Stimulated activated memory B cell treated with anti-CD40 and anti-IgM and Interleukin-4, amounts not matched to agents 10 μg/mL and 1 μg/mL and 100 μg/mL, for 72 hours (primary cell): ENCODE measurements at regions not wholly inside any gene's neighbourhood (a gene's known extent, or its start where the extent isn't known, plus 50 kb on each side); places are given as distances from the start of the nearest gene placed in this dataset.
"Not testable (repeated sequence)": the region's sequence is repeated elsewhere in the genome, so short reads cannot be mapped to it uniquely, and the experiment has no call there.

Source experiments
- ATAC-seq: fragments of 150-1000 bp; cut with Tn5 transposase; 2 replicates; pipeline ENCODE4 v1.10.0; 2021
- H3K27ac Mint-ChIP-seq: one replicate; pipeline ENCODE4 v1.8.0; 2022; ENCODE audit warnings: mild to moderate bottlenecking, mixed read lengths
- H3K27me3 Mint-ChIP-seq: one replicate; pipeline ENCODE4 v1.8.0; 2022; ENCODE audit warnings: mixed read lengths
- H3K36me3 Mint-ChIP-seq: one replicate; pipeline ENCODE4 v1.8.0; 2022; ENCODE audit warnings: mixed read lengths
- H3K4me1 Mint-ChIP-seq: one replicate; pipeline ENCODE4 v1.8.0; 2022; ENCODE audit warnings: mixed read lengths
- H3K4me3 Mint-ChIP-seq: one replicate; pipeline ENCODE4 v1.8.0; 2022; ENCODE audit warnings: mild to moderate bottlenecking, moderate library complexity, mixed read lengths
- H3K9me3 Mint-ChIP-seq: one replicate; pipeline ENCODE4 v1.8.0; 2022; ENCODE audit warnings: mixed read lengths

- no peak overlapping the region for H3K4me3 Mint-ChIP-seq
- no peak overlapping the region for H3K27ac Mint-ChIP-seq
- no peaks in the 10 kb centered on the region for H3K9me3 Mint-ChIP-seq
- no peak for ATAC-seq
- H3K36me3 Mint-ChIP-seq, result no peaks in the 10 kb centered on the region
- no peaks in the 10 kb centered on the region for H3K4me1 Mint-ChIP-seq
- H3K27me3 Mint-ChIP-seq, result no peaks in the 10 kb centered on the region
Measured at GRCh38 chr10:64312876-64313275, 791.7 kb downstream of the REEP3 start.

DNA sequence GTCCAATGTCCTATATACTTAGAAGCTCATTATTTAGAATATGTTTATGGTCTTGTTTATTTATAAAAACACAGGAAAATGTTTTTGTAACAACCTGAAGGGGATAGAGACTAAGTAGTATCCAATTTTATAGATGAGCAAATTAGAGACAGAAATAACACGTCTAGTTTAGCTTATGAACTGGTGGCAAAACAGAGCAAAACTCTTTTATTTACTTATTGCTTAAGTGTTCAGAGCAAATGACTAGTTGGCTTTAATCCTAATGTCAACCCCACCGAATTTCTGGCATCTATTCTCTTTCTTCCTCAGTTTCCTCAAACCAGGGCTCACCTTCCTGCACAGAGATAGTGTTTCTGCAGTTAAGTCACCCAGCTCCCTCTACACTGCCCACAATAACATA, 792.8 kb downstream of the REEP3 start:
- Mint-ChIP-seq H3K36me3 (no peaks in the 10 kb centered on the region), H3K27ac (no peak overlapping the region), H3K9me3 (no peaks in the 10 kb centered on the region), H3K4me3 (no peak overlapping the region), H3K27me3 (no peaks in the 10 kb centered on the region), H3K4me1 (no peaks in the 10 kb centered on the region)
- ATAC-seq, result no peak

DNA sequence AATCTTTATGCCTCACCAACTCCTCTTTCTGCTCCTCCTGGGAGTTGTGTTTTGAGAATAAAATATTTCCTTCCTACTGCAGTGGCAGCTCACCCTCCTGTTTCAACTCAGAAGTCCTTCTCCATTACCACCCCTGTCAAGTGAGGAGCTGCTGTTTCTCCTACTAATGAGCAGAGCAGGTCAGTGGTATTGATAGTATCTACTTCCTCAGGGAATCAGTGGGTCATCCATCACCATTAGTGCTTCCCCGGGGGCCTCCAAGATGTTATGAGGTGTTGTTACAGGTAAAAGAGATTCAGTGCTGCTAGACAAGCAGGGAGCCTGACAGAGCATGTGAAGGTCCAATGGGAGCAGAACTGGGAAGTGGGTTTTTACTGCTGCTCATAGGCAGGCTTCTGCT, 795.2 kb downstream of the REEP3 start:
- Mint-ChIP-seq H3K4me3 (no peak overlapping the region), H3K27me3 (no peaks in the 10 kb centered on the region), H3K9me3 (no peaks in the 10 kb centered on the region), H3K36me3 (no peaks in the 10 kb centered on the region), H3K27ac (no peak overlapping the region), H3K4me1 (no peaks in the 10 kb centered on the region)
- no peak for ATAC-seq

- H3K4me1 Mint-ChIP-seq, result no peaks in the 10 kb centered on the region
- no peaks in the 10 kb centered on the region for H3K27me3 Mint-ChIP-seq
Measured at GRCh38 chr10:64316833-64317232, 795.6 kb downstream of the REEP3 start.

DNA sequence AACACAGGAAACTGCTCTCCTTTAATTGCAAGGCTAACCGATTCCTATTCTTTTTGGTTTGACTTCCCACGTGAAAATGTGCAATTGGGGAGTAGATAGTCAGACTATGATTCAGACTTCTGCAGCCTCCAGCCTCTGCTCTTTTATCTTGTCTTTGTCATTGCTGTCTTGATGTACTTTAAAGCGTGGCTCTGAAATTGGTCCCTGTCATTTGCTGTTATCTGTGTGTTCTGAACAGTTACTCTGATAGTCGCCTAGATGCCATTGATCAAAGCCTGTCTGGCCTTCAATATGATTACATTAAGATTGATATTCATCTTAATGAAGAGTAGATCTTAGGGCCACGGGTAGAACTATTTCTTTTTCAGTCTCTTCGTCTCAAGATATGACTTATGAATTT, 799.2 kb downstream of the REEP3 start:
- no peak for ATAC-seq
- no peak overlapping the region for H3K4me3 Mint-ChIP-seq
- H3K4me1 Mint-ChIP-seq, result no peaks in the 10 kb centered on the region
- H3K9me3 Mint-ChIP-seq, result no peaks in the 10 kb centered on the region
- no peaks in the 10 kb centered on the region for H3K36me3 Mint-ChIP-seq
- H3K27ac Mint-ChIP-seq, result no peak overlapping the region
- H3K27me3 Mint-ChIP-seq, result no peaks in the 10 kb centered on the region

More at GRCh38 chr10:64316833-64317232, 795.6 kb downstream of the REEP3 start:
- Mint-ChIP-seq H3K36me3 (no peaks in the 10 kb centered on the region), H3K4me3 (no peak overlapping the region), H3K9me3 (no peaks in the 10 kb centered on the region), H3K27ac (no peak overlapping the region)
- ATAC-seq, result no peak

DNA sequence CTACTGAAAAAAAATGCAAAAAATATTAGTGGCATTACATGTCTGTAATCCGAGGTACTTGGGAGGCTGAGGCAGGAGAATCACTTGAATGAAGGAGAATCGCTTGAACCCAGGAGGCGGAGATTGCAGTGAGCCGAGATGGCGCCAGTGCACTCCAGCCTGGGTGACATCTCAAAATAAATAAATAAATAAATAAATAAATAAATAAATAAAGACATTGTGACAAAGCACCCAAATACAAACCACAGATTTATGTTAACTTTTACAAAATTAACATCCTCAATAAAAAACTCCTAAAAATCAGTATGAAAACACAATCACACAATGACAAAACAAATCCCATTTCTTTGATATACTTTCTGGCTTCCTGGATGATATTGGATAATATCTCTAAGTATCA, 808.3 kb downstream of the REEP3 start:
- no peak overlapping the region for H3K4me3 Mint-ChIP-seq
- H3K9me3 Mint-ChIP-seq, result peaks cover 10% of the 10 kb centered on the region
- no peak overlapping the region for H3K27ac Mint-ChIP-seq
- H3K4me1 Mint-ChIP-seq, result no peaks in the 10 kb centered on the region
- no peaks in the 10 kb centered on the region for H3K27me3 Mint-ChIP-seq
- no peak for ATAC-seq
- no peaks in the 10 kb centered on the region for H3K36me3 Mint-ChIP-seq

DNA sequence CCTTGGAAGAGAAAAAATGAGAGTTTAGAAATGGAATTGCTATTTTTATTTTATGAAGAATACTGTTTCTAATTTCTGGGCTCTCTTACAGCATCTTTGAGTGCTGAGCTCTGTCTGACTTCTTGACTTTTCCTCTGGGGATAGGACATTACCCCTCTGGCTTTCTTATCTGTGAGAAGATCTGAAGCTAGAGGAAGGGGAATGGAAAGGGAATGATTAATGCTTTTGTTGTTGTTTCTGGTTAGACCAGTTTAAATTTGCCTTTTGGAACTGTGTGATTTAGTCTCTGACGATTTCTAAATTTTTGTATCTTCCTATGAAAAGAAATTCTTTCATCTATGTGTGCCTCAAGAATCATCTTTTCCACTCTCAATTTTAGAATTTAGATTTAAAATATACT, 811.4 kb downstream of the REEP3 start:
- Mint-ChIP-seq H3K36me3 (no peaks in the 10 kb centered on the region), H3K27me3 (no peaks in the 10 kb centered on the region), H3K9me3 (peaks cover under 1% of the 10 kb centered on the region), H3K27ac (no peak overlapping the region), H3K4me3 (no peak overlapping the region), H3K4me1 (no peaks in the 10 kb centered on the region)
- ATAC-seq, result no peak

DNA sequence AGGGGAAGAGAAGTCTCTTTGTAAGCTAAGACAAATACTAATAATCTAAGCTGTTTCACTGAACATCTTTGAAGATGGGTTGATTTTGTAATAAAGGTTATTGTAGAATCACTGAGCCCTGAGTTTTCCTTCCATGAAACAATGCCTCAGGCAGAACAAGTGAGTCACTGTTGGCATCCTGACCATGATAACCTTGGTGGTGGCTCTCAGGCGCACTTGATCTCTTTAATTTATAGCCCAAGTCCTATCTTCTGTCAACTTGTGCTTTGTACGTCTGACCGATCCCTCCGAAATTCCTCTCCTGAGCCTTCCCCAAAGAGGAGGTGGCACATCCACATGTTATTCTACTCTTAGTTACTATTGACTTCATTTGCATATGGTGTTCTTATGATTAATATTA, 812.9 kb downstream of the REEP3 start:
- no peaks in the 10 kb centered on the region for H3K9me3 Mint-ChIP-seq
- H3K27me3 Mint-ChIP-seq, result no peaks in the 10 kb centered on the region
- no peaks in the 10 kb centered on the region for H3K4me1 Mint-ChIP-seq
- H3K27ac Mint-ChIP-seq, result no peak overlapping the region
- H3K36me3 Mint-ChIP-seq, result no peaks in the 10 kb centered on the region
- ATAC-seq, result no peak
- no peak overlapping the region for H3K4me3 Mint-ChIP-seq

DNA sequence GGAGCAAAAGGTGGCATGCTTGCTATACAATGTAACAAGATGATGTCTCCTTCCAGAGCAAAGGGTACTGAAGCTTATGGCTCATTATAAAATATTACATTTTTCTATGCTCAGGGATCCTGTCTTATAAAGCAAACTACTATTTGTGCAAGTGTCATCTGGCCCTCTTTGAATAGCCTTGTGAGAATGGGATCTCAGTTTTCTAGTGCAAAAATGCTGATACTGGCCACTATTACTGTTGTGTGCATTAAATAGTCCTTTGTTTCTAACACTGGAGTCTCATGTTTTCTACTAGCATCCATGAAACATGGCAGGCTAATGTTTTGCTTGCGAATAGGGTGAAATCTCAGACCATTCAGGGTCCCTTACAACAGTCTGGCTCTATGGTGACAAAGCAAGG, 823.0 kb downstream of the REEP3 start:
- ATAC-seq, result no peak
- Mint-ChIP-seq H3K9me3 (no peaks in the 10 kb centered on the region), H3K27me3 (no peaks in the 10 kb centered on the region), H3K27ac (no peak overlapping the region), H3K36me3 (no peaks in the 10 kb centered on the region), H3K4me3 (no peak overlapping the region), H3K4me1 (no peaks in the 10 kb centered on the region)

- H3K27me3 Mint-ChIP-seq, result no peaks in the 10 kb centered on the region
- no peak overlapping the region for H3K4me3 Mint-ChIP-seq
- H3K27ac Mint-ChIP-seq, result no peak overlapping the region
- H3K9me3 Mint-ChIP-seq, result no peaks in the 10 kb centered on the region
- H3K36me3 Mint-ChIP-seq, result no peaks in the 10 kb centered on the region
- H3K4me1 Mint-ChIP-seq, result no peaks in the 10 kb centered on the region
- ATAC-seq, result no peak
Measured at GRCh38 chr10:64345856-64346255, 824.7 kb downstream of the REEP3 start.

GRCh38 chr10:64346389-64346788, 825.2 kb downstream of the REEP3 start:
- H3K4me3 Mint-ChIP-seq, result no peak overlapping the region
- no peaks in the 10 kb centered on the region for H3K36me3 Mint-ChIP-seq
- no peak overlapping the region for H3K27ac Mint-ChIP-seq
- no peak for ATAC-seq
- H3K4me1 Mint-ChIP-seq, result no peaks in the 10 kb centered on the region
- no peaks in the 10 kb centered on the region for H3K9me3 Mint-ChIP-seq
- H3K27me3 Mint-ChIP-seq, result no peaks in the 10 kb centered on the region

DNA sequence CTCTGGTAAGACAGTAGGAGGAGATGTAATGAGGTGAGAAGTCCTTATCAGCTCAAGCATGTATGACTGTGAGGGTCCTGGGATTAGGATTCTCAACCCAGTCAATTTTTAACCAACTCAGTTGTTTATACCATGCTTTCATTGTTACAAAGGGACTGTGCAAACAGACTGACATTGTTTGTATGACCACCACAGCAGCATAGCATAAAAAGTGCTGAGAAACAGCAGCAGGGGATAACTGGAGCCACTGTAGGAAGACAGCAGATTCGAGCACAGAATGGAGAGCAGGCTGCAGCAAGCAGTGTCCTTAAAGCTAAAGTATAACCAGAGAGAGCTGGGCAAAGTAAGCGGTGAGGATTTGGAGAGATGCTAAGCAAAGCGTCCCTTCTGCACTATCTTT, 829.5 kb downstream of the REEP3 start:
- Mint-ChIP-seq H3K36me3 (no peaks in the 10 kb centered on the region), H3K27ac (no peak overlapping the region), H3K4me3 (no peak overlapping the region), H3K27me3 (no peaks in the 10 kb centered on the region), H3K9me3 (no peaks in the 10 kb centered on the region), H3K4me1 (no peaks in the 10 kb centered on the region)
- ATAC-seq, result no peak

DNA sequence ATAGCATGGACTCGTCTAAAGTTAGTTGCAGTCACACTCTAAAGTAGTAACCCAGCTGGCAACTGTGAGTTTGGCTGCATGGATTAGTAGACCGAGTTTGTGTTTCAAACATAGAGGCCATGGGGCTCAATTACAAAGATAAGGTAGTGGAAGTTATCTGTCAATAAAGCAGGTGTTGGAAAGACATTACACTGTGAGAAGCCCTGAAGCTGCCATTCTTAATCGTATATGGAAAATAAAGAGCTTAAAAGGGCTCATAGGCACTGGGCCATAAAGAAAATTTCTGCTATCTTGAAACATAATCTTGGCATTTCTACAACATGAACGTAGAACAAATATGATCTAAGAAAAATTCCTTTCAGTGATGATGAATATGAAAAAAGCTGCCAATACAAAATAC, 837.7 kb downstream of the REEP3 start:
- Mint-ChIP-seq H3K27ac (no peak overlapping the region), H3K9me3 (peaks cover 10% of the 10 kb centered on the region), H3K27me3 (no peaks in the 10 kb centered on the region), H3K36me3 (no peaks in the 10 kb centered on the region), H3K4me1 (no peaks in the 10 kb centered on the region), H3K4me3 (no peak overlapping the region)
- no peak for ATAC-seq

- not testable (repeated sequence) for H3K27me3 Mint-ChIP-seq, H3K36me3 Mint-ChIP-seq, ATAC-seq, H3K4me3 Mint-ChIP-seq, H3K9me3 Mint-ChIP-seq, H3K27ac Mint-ChIP-seq, H3K4me1 Mint-ChIP-seq
Measured at GRCh38 chr10:64360240-64360639, 839.0 kb downstream of the REEP3 start.

DNA sequence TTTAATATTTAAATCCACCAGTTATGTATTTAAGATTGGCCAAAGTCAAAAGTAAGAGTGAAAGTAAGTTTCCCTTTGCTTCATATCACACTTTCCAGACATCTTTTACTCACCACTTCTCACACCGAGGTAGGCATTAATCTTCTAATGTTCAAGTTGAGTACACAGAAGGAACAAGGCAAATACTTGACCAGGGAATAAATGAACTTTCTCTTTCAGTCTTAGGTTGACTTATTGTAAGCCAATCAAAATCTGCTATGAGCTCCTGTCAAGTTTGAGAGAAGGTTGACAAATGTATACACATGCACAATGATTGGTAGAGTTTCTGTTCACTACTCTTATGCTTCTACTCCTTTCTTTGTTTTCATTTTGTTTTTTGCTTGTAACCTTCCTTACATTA, 842.5 kb downstream of the REEP3 start:
- no peaks in the 10 kb centered on the region for H3K36me3 Mint-ChIP-seq
- no peak overlapping the region for H3K27ac Mint-ChIP-seq
- no peak for ATAC-seq
- H3K4me3 Mint-ChIP-seq, result no peak overlapping the region
- H3K4me1 Mint-ChIP-seq, result no peaks in the 10 kb centered on the region
- H3K9me3 Mint-ChIP-seq, result peaks cover 10% of the 10 kb centered on the region
- H3K27me3 Mint-ChIP-seq, result no peaks in the 10 kb centered on the region

- Mint-ChIP-seq H3K4me1 (no peaks in the 10 kb centered on the region), H3K36me3 (no peaks in the 10 kb centered on the region), H3K9me3 (peaks cover 6% of the 10 kb centered on the region), H3K27ac (no peak overlapping the region), H3K27me3 (no peaks in the 10 kb centered on the region), H3K4me3 (no peak overlapping the region)
- no peak for ATAC-seq
Measured at GRCh38 chr10:64365663-64366062, 844.5 kb downstream of the REEP3 start.

- Mint-ChIP-seq H3K36me3 (no peaks in the 10 kb centered on the region), H3K27me3 (no peaks in the 10 kb centered on the region), H3K4me1 (no peaks in the 10 kb centered on the region), H3K27ac (no peak overlapping the region), H3K4me3 (no peak overlapping the region), H3K9me3 (peaks cover 5% of the 10 kb centered on the region)
- ATAC-seq, result no peak
Measured at GRCh38 chr10:64368298-64368697, 847.1 kb downstream of the REEP3 start.
